ENCODE measurements at regions not wholly inside any gene's neighbourhood (a gene's known extent, or its start where the extent isn't known, plus 50 kb on each side); places are given as distances from the start of the nearest gene placed in this dataset.

DNA sequence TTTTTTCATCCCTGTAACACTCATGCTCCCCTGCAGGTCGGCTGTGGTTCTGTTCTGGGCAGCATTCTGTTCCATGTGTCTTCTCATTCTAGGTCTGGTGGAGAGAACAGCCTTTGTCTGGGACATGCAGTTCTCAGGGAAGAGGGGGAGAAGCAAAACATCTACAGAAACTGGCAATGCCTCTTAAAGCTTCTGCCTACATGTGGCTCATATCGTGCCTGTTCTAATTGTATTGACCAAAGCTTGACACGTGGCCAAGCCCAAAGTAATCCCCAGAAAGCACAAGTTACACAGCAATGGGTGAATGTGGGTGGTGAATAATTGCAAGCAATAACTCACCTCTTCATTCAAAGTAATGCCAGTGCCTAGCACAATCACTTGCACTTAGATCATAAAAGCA is 218.2 kb upstream of the IL12B start:
- no peak overlapping the region for H3K27ac Mint-ChIP-seq (ENCODE audit: unreplicated experiment)
- H3K36me3 Mint-ChIP-seq (ENCODE audit: low read depth, unreplicated experiment): no peaks in the 10 kb centered on the region
- no peaks in the 10 kb centered on the region for H3K9me3 Mint-ChIP-seq (ENCODE audit: unreplicated experiment)
- DNase-seq (ENCODE audit: low spot score): no peak
- no peak overlapping the region for H3K4me3 Mint-ChIP-seq (ENCODE audit: unreplicated experiment)
- TF ChIP-seq, protein P1, sequence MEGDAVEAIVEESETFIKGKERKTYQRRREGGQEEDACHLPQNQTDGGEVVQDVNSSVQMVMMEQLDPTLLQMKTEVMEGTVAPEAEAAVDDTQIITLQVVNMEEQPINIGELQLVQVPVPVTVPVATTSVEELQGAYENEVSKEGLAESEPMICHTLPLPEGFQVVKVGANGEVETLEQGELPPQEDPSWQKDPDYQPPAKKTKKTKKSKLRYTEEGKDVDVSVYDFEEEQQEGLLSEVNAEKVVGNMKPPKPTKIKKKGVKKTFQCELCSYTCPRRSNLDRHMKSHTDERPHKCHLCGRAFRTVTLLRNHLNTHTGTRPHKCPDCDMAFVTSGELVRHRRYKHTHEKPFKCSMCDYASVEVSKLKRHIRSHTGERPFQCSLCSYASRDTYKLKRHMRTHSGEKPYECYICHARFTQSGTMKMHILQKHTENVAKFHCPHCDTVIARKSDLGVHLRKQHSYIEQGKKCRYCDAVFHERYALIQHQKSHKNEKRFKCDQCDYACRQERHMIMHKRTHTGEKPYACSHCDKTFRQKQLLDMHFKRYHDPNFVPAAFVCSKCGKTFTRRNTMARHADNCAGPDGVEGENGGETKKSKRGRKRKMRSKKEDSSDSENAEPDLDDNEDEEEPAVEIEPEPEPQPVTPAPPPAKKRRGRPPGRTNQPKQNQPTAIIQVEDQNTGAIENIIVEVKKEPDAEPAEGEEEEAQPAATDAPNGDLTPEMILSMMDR (IDR thresholded peaks at IDR 0.05; ENCODE audit: unreplicated experiment): no peak
- H3K27me3 Mint-ChIP-seq (ENCODE audit: unreplicated experiment): no peaks in the 10 kb centered on the region
- H3K4me1 Mint-ChIP-seq (ENCODE audit: unreplicated experiment): peaks cover 3% of the 10 kb centered on the region

DNA sequence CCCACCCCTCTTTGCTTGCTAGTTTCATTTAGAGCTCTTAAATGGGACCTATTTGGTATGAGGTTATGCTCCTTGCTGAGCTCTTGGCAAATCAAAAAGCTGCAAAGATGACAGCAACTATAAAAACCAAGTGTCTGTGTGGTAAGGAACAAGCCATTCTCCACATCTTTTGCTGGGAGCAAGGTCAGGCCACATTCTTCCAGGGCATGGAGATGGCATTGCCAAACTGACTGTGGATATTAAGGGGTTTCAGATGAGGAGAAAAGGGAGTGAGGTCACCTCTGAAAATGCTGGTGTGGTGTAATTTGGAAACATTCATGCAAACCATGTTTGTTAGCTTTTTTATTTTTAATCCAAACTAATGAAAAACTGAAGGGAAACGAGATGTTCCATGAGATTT is 218.8 kb upstream of the IL12B start:
- Mint-ChIP-seq H3K9me3 (ENCODE audit: unreplicated experiment) (no peaks in the 10 kb centered on the region), H3K36me3 (ENCODE audit: low read depth, unreplicated experiment) (no peaks in the 10 kb centered on the region), H3K27ac (ENCODE audit: unreplicated experiment) (no peak overlapping the region), H3K4me1 (ENCODE audit: unreplicated experiment) (peaks cover 3% of the 10 kb centered on the region), H3K27me3 (ENCODE audit: unreplicated experiment) (no peaks in the 10 kb centered on the region), H3K4me3 (ENCODE audit: unreplicated experiment) (no peak overlapping the region)
- DNase-seq (ENCODE audit: low spot score): no peak
- TF ChIP-seq, protein P1 (IDR thresholded peaks at IDR 0.05; ENCODE audit: unreplicated experiment): no peak

DNA sequence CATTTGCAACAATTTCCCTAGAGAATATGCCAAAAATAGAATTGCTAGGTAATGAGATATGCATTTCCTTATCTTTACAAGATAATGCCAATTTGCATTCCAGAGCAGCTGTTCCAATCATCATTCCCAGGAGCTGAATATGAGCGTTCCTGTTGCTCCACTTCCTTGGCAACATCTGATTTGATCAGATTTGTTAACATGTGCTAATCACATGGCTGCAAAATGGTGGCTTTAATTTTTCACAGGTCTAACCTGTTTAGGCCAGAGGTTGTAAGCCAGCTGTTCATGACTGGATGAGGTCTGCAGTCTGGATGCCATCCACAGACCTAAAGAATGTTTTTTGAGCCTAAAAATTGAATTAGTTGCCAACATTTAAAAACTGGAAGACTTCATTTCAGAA is 220.7 kb upstream of the IL12B start:
- no peaks in the 10 kb centered on the region for H3K36me3 Mint-ChIP-seq (ENCODE audit: low read depth, unreplicated experiment)
- no peaks in the 10 kb centered on the region for H3K4me1 Mint-ChIP-seq (ENCODE audit: unreplicated experiment)
- no peak for DNase-seq (ENCODE audit: low spot score)

DNA sequence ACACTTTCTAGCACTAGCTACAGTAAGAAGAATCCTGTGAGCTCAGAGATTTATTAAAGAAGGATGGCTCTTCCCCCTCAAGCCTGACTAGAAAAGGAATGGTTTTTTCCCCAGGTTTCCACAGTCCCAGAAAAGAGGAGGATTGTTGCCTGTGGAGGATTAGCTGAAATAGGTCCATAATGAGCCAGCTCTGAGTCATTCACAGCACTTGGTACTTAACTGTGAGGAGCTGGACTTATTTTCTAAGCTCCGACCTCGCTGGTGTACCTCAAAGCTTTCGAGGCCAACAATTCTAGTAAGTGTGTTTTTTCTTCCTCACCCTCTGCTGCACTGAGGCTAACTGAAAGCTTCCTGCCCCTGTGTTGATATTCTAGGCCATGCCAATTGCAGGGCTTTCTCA is 222.5 kb upstream of the IL12B start:
- Mint-ChIP-seq H3K4me3 (ENCODE audit: unreplicated experiment) (no peak overlapping the region), H3K9me3 (ENCODE audit: unreplicated experiment) (no peaks in the 10 kb centered on the region), H3K4me1 (ENCODE audit: unreplicated experiment) (no peaks in the 10 kb centered on the region), H3K27me3 (ENCODE audit: unreplicated experiment) (no peaks in the 10 kb centered on the region), H3K36me3 (ENCODE audit: low read depth, unreplicated experiment) (no peaks in the 10 kb centered on the region), H3K27ac (ENCODE audit: unreplicated experiment) (no peak overlapping the region)
- DNase-seq (ENCODE audit: low spot score): no peak
- TF ChIP-seq, protein P1 (IDR thresholded peaks at IDR 0.05; ENCODE audit: unreplicated experiment): no peak

More for the DNA sequence above, 220.7 kb upstream of the IL12B start:
- Mint-ChIP-seq H3K27me3 (ENCODE audit: unreplicated experiment) (no peaks in the 10 kb centered on the region), H3K9me3 (ENCODE audit: unreplicated experiment) (no peaks in the 10 kb centered on the region), H3K27ac (ENCODE audit: unreplicated experiment) (no peak overlapping the region), H3K4me3 (ENCODE audit: unreplicated experiment) (no peak overlapping the region)
- TF ChIP-seq, protein P1 (IDR thresholded peaks at IDR 0.05; ENCODE audit: unreplicated experiment): no peak

DNA sequence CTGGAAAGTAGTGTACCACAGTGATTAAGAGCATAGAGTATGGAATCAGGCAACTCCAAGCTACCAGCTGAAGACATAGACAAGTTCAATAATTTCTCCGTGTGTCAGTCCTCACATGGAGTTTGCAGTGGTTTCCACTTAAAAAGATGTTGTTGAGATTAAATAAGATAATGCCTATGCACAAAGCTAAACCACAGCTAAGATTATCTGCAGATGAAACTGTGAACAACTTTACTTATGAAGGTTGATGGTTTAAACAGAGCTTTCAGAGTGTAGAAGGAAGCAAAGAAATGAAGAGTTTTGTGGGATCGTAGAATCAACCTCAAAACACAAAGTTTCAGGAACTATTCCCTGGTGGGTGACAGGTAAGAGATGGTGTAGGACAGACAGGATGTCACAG is 223.5 kb upstream of the IL12B start:
- Mint-ChIP-seq H3K4me3 (ENCODE audit: unreplicated experiment) (no peak overlapping the region), H3K4me1 (ENCODE audit: unreplicated experiment) (no peaks in the 10 kb centered on the region), H3K27me3 (ENCODE audit: unreplicated experiment) (no peaks in the 10 kb centered on the region), H3K9me3 (ENCODE audit: unreplicated experiment) (no peaks in the 10 kb centered on the region), H3K27ac (ENCODE audit: unreplicated experiment) (no peak overlapping the region), H3K36me3 (ENCODE audit: low read depth, unreplicated experiment) (no peaks in the 10 kb centered on the region)
- TF ChIP-seq, protein P1 (IDR thresholded peaks at IDR 0.05; ENCODE audit: unreplicated experiment): no peak
- DNase-seq (ENCODE audit: low spot score): no peak
